ENCODE measurements at regions not wholly inside any gene's neighbourhood (a gene's known extent, or its start where the extent isn't known, plus 50 kb on each side); places are given as distances from the start of the nearest gene placed in this dataset.
"Not testable (repeated sequence)": the region's sequence is repeated elsewhere in the genome, so short reads cannot be mapped to it uniquely, and the experiment has no call there.

- H3K27me3 ChIP-seq (ENCODE audit: control insufficient read depth, insufficient read depth, low read length); H3K27ac ChIP-seq (ENCODE audit: low read depth, low read length); POLR2A ChIA-PET; H3K9me3 ChIP-seq (ENCODE audit: control insufficient read depth, insufficient read depth, low read length); DNase-seq (ENCODE audit: low read depth, low spot score); CTCF ChIA-PET: not testable (repeated sequence)
- H3K4me3 ChIP-seq (ENCODE audit: low read depth, low read length), result peak overlapping the region; percentile 43
These were observed 547.2 kb downstream of the FAM72C start for GRCh38 chr1:143424491-143425032.

GRCh38 chr1:143423832-143424231, 548.0 kb downstream of the FAM72C start:
- DNase-seq (ENCODE audit: low read depth, low spot score); CTCF ChIA-PET; H3K27me3 ChIP-seq (ENCODE audit: control insufficient read depth, insufficient read depth, low read length); POLR2A ChIA-PET; H3K9me3 ChIP-seq (ENCODE audit: control insufficient read depth, insufficient read depth, low read length); H3K27ac ChIP-seq (ENCODE audit: low read depth, low read length): not testable (repeated sequence)
- peak overlapping the region; percentile 36 for H3K4me3 ChIP-seq (ENCODE audit: low read depth, low read length)

GRCh38 chr1:143421290-143421689, 550.5 kb downstream of the FAM72C start:
- POLR2A ChIA-PET; H3K9me3 ChIP-seq (ENCODE audit: control insufficient read depth, insufficient read depth, low read length); CTCF ChIA-PET; H3K4me3 ChIP-seq (ENCODE audit: low read depth, low read length); H3K27ac ChIP-seq (ENCODE audit: low read depth, low read length); DNase-seq (ENCODE audit: low read depth, low spot score); H3K27me3 ChIP-seq (ENCODE audit: control insufficient read depth, insufficient read depth, low read length): not testable (repeated sequence)
